ENCODE measurements at regions not wholly inside any gene's neighbourhood (a gene's known extent, or its start where the extent isn't known, plus 50 kb on each side); places are given as distances from the start of the nearest gene placed in this dataset.

DNA sequence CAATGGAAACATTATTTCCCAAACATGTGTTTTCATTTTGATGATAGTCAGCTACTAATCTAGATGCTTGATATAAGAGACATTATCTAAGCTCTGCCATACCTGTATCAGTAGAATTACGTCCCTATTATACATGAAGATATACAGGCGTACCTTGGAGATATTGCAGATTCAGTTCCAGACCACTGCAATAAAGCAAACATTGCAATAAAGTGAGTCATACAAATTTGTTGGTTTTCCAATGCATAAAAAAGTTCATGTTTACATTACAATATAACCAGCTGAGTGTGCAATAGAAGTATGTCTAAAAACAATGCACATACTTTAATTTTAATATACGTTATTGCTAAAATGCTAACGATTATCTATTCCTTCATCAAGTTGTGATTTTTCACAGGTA lies 236.0 kb upstream of the ZNF717 start:
- TF ChIP-seq, protein P1, sequence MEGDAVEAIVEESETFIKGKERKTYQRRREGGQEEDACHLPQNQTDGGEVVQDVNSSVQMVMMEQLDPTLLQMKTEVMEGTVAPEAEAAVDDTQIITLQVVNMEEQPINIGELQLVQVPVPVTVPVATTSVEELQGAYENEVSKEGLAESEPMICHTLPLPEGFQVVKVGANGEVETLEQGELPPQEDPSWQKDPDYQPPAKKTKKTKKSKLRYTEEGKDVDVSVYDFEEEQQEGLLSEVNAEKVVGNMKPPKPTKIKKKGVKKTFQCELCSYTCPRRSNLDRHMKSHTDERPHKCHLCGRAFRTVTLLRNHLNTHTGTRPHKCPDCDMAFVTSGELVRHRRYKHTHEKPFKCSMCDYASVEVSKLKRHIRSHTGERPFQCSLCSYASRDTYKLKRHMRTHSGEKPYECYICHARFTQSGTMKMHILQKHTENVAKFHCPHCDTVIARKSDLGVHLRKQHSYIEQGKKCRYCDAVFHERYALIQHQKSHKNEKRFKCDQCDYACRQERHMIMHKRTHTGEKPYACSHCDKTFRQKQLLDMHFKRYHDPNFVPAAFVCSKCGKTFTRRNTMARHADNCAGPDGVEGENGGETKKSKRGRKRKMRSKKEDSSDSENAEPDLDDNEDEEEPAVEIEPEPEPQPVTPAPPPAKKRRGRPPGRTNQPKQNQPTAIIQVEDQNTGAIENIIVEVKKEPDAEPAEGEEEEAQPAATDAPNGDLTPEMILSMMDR (IDR thresholded peaks at IDR 0.05), result no peak
- TF ChIP-seq POLR2A (IDR thresholded peaks at IDR 0.05), result no peak
